ENCODE measurements at regions not wholly inside any gene's neighbourhood (a gene's known extent, or its start where the extent isn't known, plus 50 kb on each side); places are given as distances from the start of the nearest gene placed in this dataset.

- ATAC-seq: no peak
- TF ChIP-seq OSR1 (CRISPR knock-in tag; IDR thresholded peaks at IDR 0.05) (no peak), PPARA (CRISPR knock-in tag; IDR thresholded peaks at IDR 0.05; ENCODE audit: borderline replicate concordance) (no peak), ZNF8 (CRISPR knock-in tag; IDR thresholded peaks at IDR 0.05) (no peak)
These were observed 605.5 kb downstream of the GATA3 start for GRCh38 chr10:8659982-8660381.

GRCh38 chr10:8661886-8662285, 607.4 kb downstream of the GATA3 start:
- ATAC-seq: no peak
- no peak for TF ChIP-seq PATZ1 (CRISPR knock-in tag; IDR thresholded peaks at IDR 0.05; ENCODE audit: borderline replicate concordance)
- no peak for TF ChIP-seq ZNF565 (CRISPR knock-in tag; conservative IDR thresholded peaks at IDR 0.05; ENCODE audit: low read depth)
- no peak for TF ChIP-seq ZFP3 (CRISPR knock-in tag; IDR thresholded peaks at IDR 0.05)
- no peak for TF ChIP-seq OSR1 (CRISPR knock-in tag; IDR thresholded peaks at IDR 0.05)
- TF ChIP-seq RARB (CRISPR knock-in tag; IDR thresholded peaks at IDR 0.05): no peak

- ATAC-seq: no peak
- no peak for TF ChIP-seq ZFP30 (CRISPR knock-in tag; IDR thresholded peaks at IDR 0.05)
- no peak for TF ChIP-seq PPARA (CRISPR knock-in tag; IDR thresholded peaks at IDR 0.05; ENCODE audit: borderline replicate concordance)
- no peak for TF ChIP-seq SNAI2 (CRISPR knock-in tag; IDR thresholded peaks at IDR 0.05)
- TF ChIP-seq ZFP3 (CRISPR knock-in tag; IDR thresholded peaks at IDR 0.05): no peak
- no peak for TF ChIP-seq ZC3H10 (CRISPR knock-in tag; IDR thresholded peaks at IDR 0.05)
- no peak for TF ChIP-seq CSDC2 (CRISPR knock-in tag; IDR thresholded peaks at IDR 0.05)
- TF ChIP-seq ESRRG (CRISPR knock-in tag; IDR thresholded peaks at IDR 0.05): no peak
- no peak for TF ChIP-seq TCF4 (CRISPR knock-in tag; IDR thresholded peaks at IDR 0.05; ENCODE audit: borderline replicate concordance)
These were observed 608.6 kb downstream of the GATA3 start for GRCh38 chr10:8663131-8663530.

GRCh38 chr10:8665322-8665721, 610.8 kb downstream of the GATA3 start:
- TF ChIP-seq PPARA (CRISPR knock-in tag; IDR thresholded peaks at IDR 0.05; ENCODE audit: borderline replicate concordance): no peak
- no peak for TF ChIP-seq PATZ1 (CRISPR knock-in tag; IDR thresholded peaks at IDR 0.05; ENCODE audit: borderline replicate concordance)
- TF ChIP-seq ZNF70 (CRISPR knock-in tag; IDR thresholded peaks at IDR 0.05): no peak
- no peak for TF ChIP-seq OSR1 (CRISPR knock-in tag; IDR thresholded peaks at IDR 0.05)
- TF ChIP-seq RARB (CRISPR knock-in tag; IDR thresholded peaks at IDR 0.05): no peak
- TF ChIP-seq ARNTL (CRISPR knock-in tag; IDR thresholded peaks at IDR 0.05; ENCODE audit: borderline replicate concordance, low read depth): no peak
- no peak for TF ChIP-seq CSRNP3 (CRISPR knock-in tag; IDR thresholded peaks at IDR 0.05)
- TF ChIP-seq ZFP30 (CRISPR knock-in tag; IDR thresholded peaks at IDR 0.05): no peak
- TF ChIP-seq ZC3H10 (CRISPR knock-in tag; IDR thresholded peaks at IDR 0.05): no peak
- TF ChIP-seq ZNF8 (CRISPR knock-in tag; IDR thresholded peaks at IDR 0.05): no peak
- no peak for ATAC-seq

GRCh38 chr10:8670461-8670860, 616.0 kb downstream of the GATA3 start:
- ATAC-seq: no peak
- TF ChIP-seq TSHZ2 (CRISPR knock-in tag; IDR thresholded peaks at IDR 0.05): no peak
- TF ChIP-seq GLIS3 (CRISPR knock-in tag; IDR thresholded peaks at IDR 0.05): no peak
- TF ChIP-seq ZFP30 (CRISPR knock-in tag; IDR thresholded peaks at IDR 0.05): no peak
- TF ChIP-seq POU6F1 (CRISPR knock-in tag; IDR thresholded peaks at IDR 0.05; ENCODE audit: borderline replicate concordance, low read depth): no peak
- no peak for TF ChIP-seq CREB5 (CRISPR knock-in tag; IDR thresholded peaks at IDR 0.05; ENCODE audit: low read depth)
- no peak for TF ChIP-seq ZNF8 (CRISPR knock-in tag; IDR thresholded peaks at IDR 0.05)
- TF ChIP-seq CSRNP3 (CRISPR knock-in tag; IDR thresholded peaks at IDR 0.05): no peak
- no peak for TF ChIP-seq OSR1 (CRISPR knock-in tag; IDR thresholded peaks at IDR 0.05)
- no peak for TF ChIP-seq ZC3H10 (CRISPR knock-in tag; IDR thresholded peaks at IDR 0.05)
- TF ChIP-seq ZNF70 (CRISPR knock-in tag; IDR thresholded peaks at IDR 0.05): no peak
- no peak for TF ChIP-seq ARNTL (CRISPR knock-in tag; IDR thresholded peaks at IDR 0.05; ENCODE audit: borderline replicate concordance, low read depth)
- no peak for TF ChIP-seq ISL1 (CRISPR knock-in tag; IDR thresholded peaks at IDR 0.05)
- TF ChIP-seq CSDC2 (CRISPR knock-in tag; IDR thresholded peaks at IDR 0.05): no peak
